Ishikawa (cell line): ENCODE measurements at regions not wholly inside any gene's neighbourhood (a gene's known extent, or its start where the extent isn't known, plus 50 kb on each side); places are given as distances from the start of the nearest gene placed in this dataset.

Source experiments
- CEBPB ChIP-seq: IDR thresholded peaks from 2 replicates; pipeline ENCODE4 v1.6.1; 2012
- EP300 ChIP-seq: IDR thresholded peaks from 2 replicates; pipeline ENCODE4 v1.6.1; 2012; ENCODE audit warnings: borderline replicate concordance
- FOXM1 ChIP-seq: IDR thresholded peaks from 2 replicates; pipeline ENCODE4 v1.6.1; 2012; ENCODE audit warnings: low read depth, borderline replicate concordance
- TAF1 ChIP-seq: IDR thresholded peaks from 2 replicates; pipeline ENCODE4 v1.6.1; 2012; ENCODE audit warnings: low read depth, mild to moderate bottlenecking
- TEAD4 ChIP-seq: IDR thresholded peaks from 2 replicates; pipeline ENCODE4 v1.6.1; 2012
- YY1 ChIP-seq: IDR thresholded peaks from 2 replicates; pipeline ENCODE4 v1.6.1; 2012; ENCODE audit warnings: low read depth
- TF ChIP-seq, protein P1 (sequence below): IDR thresholded peaks from 2 replicates; pipeline ENCODE4 v1.6.1; 2012

DNA sequence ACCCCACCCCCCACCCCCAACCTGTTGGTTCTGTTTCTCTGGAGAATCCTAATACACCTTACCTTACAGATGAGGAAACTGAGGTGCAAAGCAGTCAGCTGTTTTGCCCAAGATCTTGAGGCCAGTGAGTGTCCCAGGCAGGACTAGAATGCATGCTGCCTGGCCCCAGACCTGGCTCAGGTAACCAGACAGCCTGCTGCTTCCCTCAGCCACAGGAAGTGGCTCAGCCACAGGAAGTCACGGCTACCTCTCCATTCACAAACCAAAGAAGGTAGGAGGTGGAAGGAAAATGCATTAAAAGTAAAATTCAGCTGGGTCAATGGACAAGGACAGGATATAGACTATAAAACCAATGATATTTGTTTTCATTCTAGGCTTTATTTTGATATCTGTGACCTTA lies 517.6 kb downstream of the CD83 start:
- TF ChIP-seq TEAD4 (no peak), FOXM1 (no peak), TAF1 (no peak), CEBPB (no peak), EP300 (no peak), YY1 (no peak)
- TF ChIP-seq, protein P1, sequence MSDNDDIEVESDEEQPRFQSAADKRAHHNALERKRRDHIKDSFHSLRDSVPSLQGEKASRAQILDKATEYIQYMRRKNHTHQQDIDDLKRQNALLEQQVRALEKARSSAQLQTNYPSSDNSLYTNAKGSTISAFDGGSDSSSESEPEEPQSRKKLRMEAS, result no peak
